ENCODE measurements at regions not wholly inside any gene's neighbourhood (a gene's known extent, or its start where the extent isn't known, plus 50 kb on each side); places are given as distances from the start of the nearest gene placed in this dataset.

DNA sequence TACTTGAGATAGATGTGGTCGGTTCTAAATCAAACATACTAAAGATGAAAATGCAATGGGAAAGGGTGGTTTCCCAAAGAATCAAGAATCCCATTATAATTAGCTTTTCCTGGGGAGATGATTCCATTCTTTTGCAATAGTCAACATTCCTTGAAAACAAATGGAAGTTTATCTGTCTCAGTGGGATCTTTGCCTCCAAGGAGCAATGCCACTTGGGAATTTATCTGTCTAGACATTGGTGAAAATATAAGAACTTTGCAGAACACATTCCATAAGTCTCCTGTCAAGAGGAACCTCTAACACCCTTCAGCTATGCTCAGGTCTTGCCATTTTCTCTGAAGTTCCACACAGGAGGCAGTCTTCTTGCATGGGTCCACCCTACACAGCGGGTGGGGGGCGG lies 152.5 kb downstream of the KCTD12 start:
- TF ChIP-seq, protein P1, sequence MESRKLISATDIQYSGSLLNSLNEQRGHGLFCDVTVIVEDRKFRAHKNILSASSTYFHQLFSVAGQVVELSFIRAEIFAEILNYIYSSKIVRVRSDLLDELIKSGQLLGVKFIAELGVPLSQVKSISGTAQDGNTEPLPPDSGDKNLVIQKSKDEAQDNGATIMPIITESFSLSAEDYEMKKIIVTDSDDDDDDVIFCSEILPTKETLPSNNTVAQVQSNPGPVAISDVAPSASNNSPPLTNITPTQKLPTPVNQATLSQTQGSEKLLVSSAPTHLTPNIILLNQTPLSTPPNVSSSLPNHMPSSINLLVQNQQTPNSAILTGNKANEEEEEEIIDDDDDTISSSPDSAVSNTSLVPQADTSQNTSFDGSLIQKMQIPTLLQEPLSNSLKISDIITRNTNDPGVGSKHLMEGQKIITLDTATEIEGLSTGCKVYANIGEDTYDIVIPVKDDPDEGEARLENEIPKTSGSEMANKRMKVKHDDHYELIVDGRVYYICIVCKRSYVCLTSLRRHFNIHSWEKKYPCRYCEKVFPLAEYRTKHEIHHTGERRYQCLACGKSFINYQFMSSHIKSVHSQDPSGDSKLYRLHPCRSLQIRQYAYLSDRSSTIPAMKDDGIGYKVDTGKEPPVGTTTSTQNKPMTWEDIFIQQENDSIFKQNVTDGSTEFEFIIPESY (IDR thresholded peaks at IDR 0.05) = no peak
- TF ChIP-seq FOXA1 (IDR thresholded peaks at IDR 0.05) = no peak
- TF ChIP-seq NR2F2 (IDR thresholded peaks at IDR 0.05) = no peak
- no peak for TF ChIP-seq HNF4G (IDR thresholded peaks at IDR 0.05)
- no peak for TF ChIP-seq YY1 (IDR thresholded peaks at IDR 0.05)
- TF ChIP-seq, protein P2, sequence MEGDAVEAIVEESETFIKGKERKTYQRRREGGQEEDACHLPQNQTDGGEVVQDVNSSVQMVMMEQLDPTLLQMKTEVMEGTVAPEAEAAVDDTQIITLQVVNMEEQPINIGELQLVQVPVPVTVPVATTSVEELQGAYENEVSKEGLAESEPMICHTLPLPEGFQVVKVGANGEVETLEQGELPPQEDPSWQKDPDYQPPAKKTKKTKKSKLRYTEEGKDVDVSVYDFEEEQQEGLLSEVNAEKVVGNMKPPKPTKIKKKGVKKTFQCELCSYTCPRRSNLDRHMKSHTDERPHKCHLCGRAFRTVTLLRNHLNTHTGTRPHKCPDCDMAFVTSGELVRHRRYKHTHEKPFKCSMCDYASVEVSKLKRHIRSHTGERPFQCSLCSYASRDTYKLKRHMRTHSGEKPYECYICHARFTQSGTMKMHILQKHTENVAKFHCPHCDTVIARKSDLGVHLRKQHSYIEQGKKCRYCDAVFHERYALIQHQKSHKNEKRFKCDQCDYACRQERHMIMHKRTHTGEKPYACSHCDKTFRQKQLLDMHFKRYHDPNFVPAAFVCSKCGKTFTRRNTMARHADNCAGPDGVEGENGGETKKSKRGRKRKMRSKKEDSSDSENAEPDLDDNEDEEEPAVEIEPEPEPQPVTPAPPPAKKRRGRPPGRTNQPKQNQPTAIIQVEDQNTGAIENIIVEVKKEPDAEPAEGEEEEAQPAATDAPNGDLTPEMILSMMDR (IDR thresholded peaks at IDR 0.05; ENCODE audit: low read depth, low read length, missing input control) = no peak
- no peak for TF ChIP-seq GABPA (IDR thresholded peaks at IDR 0.05 in 1 of 2, conservative IDR thresholded peaks at IDR 0.05 in 1 of 2)
- TF ChIP-seq JUND (IDR thresholded peaks at IDR 0.05) = no peak
- TF ChIP-seq, protein P3, sequence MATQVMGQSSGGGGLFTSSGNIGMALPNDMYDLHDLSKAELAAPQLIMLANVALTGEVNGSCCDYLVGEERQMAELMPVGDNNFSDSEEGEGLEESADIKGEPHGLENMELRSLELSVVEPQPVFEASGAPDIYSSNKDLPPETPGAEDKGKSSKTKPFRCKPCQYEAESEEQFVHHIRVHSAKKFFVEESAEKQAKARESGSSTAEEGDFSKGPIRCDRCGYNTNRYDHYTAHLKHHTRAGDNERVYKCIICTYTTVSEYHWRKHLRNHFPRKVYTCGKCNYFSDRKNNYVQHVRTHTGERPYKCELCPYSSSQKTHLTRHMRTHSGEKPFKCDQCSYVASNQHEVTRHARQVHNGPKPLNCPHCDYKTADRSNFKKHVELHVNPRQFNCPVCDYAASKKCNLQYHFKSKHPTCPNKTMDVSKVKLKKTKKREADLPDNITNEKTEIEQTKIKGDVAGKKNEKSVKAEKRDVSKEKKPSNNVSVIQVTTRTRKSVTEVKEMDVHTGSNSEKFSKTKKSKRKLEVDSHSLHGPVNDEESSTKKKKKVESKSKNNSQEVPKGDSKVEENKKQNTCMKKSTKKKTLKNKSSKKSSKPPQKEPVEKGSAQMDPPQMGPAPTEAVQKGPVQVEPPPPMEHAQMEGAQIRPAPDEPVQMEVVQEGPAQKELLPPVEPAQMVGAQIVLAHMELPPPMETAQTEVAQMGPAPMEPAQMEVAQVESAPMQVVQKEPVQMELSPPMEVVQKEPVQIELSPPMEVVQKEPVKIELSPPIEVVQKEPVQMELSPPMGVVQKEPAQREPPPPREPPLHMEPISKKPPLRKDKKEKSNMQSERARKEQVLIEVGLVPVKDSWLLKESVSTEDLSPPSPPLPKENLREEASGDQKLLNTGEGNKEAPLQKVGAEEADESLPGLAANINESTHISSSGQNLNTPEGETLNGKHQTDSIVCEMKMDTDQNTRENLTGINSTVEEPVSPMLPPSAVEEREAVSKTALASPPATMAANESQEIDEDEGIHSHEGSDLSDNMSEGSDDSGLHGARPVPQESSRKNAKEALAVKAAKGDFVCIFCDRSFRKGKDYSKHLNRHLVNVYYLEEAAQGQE (IDR thresholded peaks at IDR 0.05) = no peak
- TF ChIP-seq, protein P4, sequence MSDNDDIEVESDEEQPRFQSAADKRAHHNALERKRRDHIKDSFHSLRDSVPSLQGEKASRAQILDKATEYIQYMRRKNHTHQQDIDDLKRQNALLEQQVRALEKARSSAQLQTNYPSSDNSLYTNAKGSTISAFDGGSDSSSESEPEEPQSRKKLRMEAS (IDR thresholded peaks at IDR 0.05) = no peak
- no peak for TF ChIP-seq RAD21 (IDR thresholded peaks at IDR 0.05)
- TF ChIP-seq TAF1 (conservative IDR thresholded peaks at IDR 0.05) = no peak
- no peak for TF ChIP-seq RXRA (IDR thresholded peaks at IDR 0.05)
- no peak for TF ChIP-seq FOXA2 (IDR thresholded peaks at IDR 0.05)
- no peak for TF ChIP-seq EGR1 (IDR thresholded peaks at IDR 0.05; ENCODE audit: low read depth in 2 of 2)
- TF ChIP-seq HNF4A (conservative IDR thresholded peaks at IDR 0.05) = no peak
- TF ChIP-seq, protein P5, sequence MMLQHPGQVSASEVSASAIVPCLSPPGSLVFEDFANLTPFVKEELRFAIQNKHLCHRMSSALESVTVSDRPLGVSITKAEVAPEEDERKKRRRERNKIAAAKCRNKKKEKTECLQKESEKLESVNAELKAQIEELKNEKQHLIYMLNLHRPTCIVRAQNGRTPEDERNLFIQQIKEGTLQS (IDR thresholded peaks at IDR 0.05) = no peak
- no peak for TF ChIP-seq SP1 (IDR thresholded peaks at IDR 0.05)
- Histone ChIP-seq H3K36me3 (ENCODE audit: control insufficient read depth in 4 of 4, insufficient read depth in 3 of 4, low read depth in 1 of 4, low read length in 3 of 4) (no peaks in the 10 kb centered on the region), H3K9me3 (ENCODE audit: control insufficient read depth in 4 of 4, low read length in 3 of 4) (no peaks in the 10 kb centered on the region), H3K27me3 (ENCODE audit: control insufficient read depth in 4 of 4, insufficient read depth in 4 of 4, low read length in 3 of 4) (no peaks in the 10 kb centered on the region), H3K9ac (ENCODE audit: low read depth in 1 of 2, low read length in 2 of 2) (no peak overlapping the region), H3K4me3 (ENCODE audit: low read depth in 1 of 3, low read length in 3 of 3) (no peak overlapping the region), H3K4me1 (ENCODE audit: control insufficient read depth in 4 of 4, insufficient read depth in 4 of 4, low read length in 3 of 4) (no peaks in the 10 kb centered on the region), H3K27ac (ENCODE audit: low read depth in 1 of 2, low read length in 2 of 2) (no peak overlapping the region)
- DNase-seq (ENCODE audit: low spot score) = no peak
- WGBS = 83% methylated on average over 3 of the region's 3 CpGs

Measured in liver (tissue), 8 donors.